ENCODE measurements at regions not wholly inside any gene's neighbourhood (a gene's known extent, or its start where the extent isn't known, plus 50 kb on each side); places are given as distances from the start of the nearest gene placed in this dataset.

DNA sequence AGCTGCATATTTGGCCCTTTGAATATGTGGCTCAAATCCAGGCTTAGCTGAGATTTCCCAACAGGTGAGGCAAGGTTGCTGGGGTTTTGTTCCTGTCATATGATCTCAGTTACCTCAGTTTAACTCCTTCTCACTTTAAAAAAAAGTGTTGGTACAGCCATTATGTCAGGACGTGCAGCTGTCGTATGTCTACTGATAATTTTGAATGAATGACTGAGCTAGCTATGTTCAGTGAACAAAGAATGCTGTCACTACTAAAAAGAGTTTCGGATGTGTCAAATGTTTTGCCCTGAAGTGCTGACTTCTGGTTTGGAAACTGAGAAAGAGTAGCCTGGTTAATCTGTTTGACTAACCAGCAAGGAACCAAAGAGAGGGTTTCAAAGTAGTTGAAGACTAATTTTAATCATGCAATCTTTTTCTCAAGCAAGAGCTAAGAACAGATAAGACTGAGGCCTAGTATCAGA lies 106.3 kb upstream of the NR3C1 start:
- H3K27me3 Mint-ChIP-seq (ENCODE audit: insufficient read depth, low read depth): no peaks in the 10 kb centered on the region
- Histone ChIP-seq H3K36me3 (no peaks in the 10 kb centered on the region), H3K4me2 (no peak overlapping the region), H3K79me2 (ENCODE audit: low read depth) (no peaks in the 10 kb centered on the region), H3K27me3 (no peaks in the 10 kb centered on the region), H2AFZ (replicated peaks) (no peak overlapping the region), H4K20me1 (ENCODE audit: low read depth) (no peaks in the 10 kb centered on the region), H3K4me3 (no peak overlapping the region), H3K4me1 (no peaks in the 10 kb centered on the region), H3K9me3 (ENCODE audit: low read depth) (no peaks in the 10 kb centered on the region), H3K27ac (no peak overlapping the region), H3K9ac (no peak overlapping the region), H3F3A (ENCODE audit: low read depth) (no peaks in the 10 kb centered on the region)
- no peak for DNase-seq (ENCODE audit: low spot score)
- TF ChIP-seq EZH2phosphoT487 (IDR thresholded peaks at IDR 0.05) (no peak), EZH2 (IDR thresholded peaks at IDR 0.05) (no peak)
- TF ChIP-seq, protein P1, sequence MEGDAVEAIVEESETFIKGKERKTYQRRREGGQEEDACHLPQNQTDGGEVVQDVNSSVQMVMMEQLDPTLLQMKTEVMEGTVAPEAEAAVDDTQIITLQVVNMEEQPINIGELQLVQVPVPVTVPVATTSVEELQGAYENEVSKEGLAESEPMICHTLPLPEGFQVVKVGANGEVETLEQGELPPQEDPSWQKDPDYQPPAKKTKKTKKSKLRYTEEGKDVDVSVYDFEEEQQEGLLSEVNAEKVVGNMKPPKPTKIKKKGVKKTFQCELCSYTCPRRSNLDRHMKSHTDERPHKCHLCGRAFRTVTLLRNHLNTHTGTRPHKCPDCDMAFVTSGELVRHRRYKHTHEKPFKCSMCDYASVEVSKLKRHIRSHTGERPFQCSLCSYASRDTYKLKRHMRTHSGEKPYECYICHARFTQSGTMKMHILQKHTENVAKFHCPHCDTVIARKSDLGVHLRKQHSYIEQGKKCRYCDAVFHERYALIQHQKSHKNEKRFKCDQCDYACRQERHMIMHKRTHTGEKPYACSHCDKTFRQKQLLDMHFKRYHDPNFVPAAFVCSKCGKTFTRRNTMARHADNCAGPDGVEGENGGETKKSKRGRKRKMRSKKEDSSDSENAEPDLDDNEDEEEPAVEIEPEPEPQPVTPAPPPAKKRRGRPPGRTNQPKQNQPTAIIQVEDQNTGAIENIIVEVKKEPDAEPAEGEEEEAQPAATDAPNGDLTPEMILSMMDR (IDR thresholded peaks at IDR 0.05): no peak
- no peak overlapping the region for H3K27ac Mint-ChIP-seq
- no peaks in the 10 kb centered on the region for H3K9me3 Mint-ChIP-seq
- H3K4me1 Mint-ChIP-seq: no peaks in the 10 kb centered on the region
- no peaks in the 10 kb centered on the region for H3K36me3 Mint-ChIP-seq
- H3K4me3 Mint-ChIP-seq: no peak overlapping the region

DNA sequence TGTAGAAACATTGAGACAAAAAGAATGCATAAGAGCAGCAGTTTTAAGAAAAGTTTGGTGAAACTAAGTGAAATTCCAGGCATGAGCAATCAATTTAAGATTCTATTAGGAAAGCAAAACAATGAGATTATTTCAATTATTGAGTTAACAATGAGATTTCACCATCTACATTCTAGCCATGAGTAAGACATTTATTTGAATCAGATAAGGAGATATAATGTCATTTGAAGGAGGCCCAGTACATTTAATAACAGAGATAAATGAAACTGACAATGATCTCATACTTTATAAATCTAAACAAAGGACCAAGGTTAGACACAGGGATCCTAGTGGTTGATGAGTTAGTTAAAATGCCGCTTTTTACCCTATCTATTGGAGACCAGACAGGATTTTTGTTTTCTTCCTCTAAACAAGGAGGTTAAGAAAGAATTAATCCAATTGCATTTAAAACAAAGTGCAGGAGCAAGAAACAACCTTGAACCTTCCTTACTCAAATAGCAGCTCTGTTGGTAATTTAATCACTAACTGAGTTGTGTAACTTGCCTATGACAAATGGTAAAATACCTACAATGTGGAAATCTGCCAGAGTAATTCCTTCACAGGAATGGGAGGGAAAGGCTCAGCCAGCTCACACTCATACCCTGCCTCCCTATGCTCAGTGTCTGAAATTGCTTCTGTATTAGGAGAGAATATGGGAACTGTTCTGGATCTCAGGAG lies 103.5 kb upstream of the NR3C1 start:
- peak overlapping the region; percentile 28 for H2AFZ ChIP-seq (replicated peaks)
- no peak overlapping the region for H3K9ac ChIP-seq
- no peak overlapping the region for H3K4me3 ChIP-seq
- no peaks in the 10 kb centered on the region for H3K4me1 ChIP-seq
- no peak overlapping the region for H3K4me3 Mint-ChIP-seq
- H3K9me3 Mint-ChIP-seq: no peaks in the 10 kb centered on the region
- no peak for DNase-seq (ENCODE audit: low spot score)
- no peaks in the 10 kb centered on the region for H3K27me3 ChIP-seq
- no peak overlapping the region for H3K4me2 ChIP-seq
- no peak overlapping the region for H3K27ac Mint-ChIP-seq
- H4K20me1 ChIP-seq (ENCODE audit: low read depth): no peaks in the 10 kb centered on the region
- H3K27me3 Mint-ChIP-seq (ENCODE audit: insufficient read depth, low read depth): no peaks in the 10 kb centered on the region
- no peaks in the 10 kb centered on the region for H3K9me3 ChIP-seq (ENCODE audit: low read depth)
- H3K36me3 ChIP-seq: no peaks in the 10 kb centered on the region
- no peaks in the 10 kb centered on the region for H3K4me1 Mint-ChIP-seq
- H3F3A ChIP-seq (ENCODE audit: low read depth): no peaks in the 10 kb centered on the region
- H3K79me2 ChIP-seq (ENCODE audit: low read depth): no peaks in the 10 kb centered on the region
- H3K36me3 Mint-ChIP-seq: no peaks in the 10 kb centered on the region
- no peak overlapping the region for H3K27ac ChIP-seq
- TF ChIP-seq EZH2phosphoT487 (IDR thresholded peaks at IDR 0.05): no peak
- TF ChIP-seq, protein P1 (IDR thresholded peaks at IDR 0.05): no peak
- TF ChIP-seq EZH2 (IDR thresholded peaks at IDR 0.05): no peak

DNA sequence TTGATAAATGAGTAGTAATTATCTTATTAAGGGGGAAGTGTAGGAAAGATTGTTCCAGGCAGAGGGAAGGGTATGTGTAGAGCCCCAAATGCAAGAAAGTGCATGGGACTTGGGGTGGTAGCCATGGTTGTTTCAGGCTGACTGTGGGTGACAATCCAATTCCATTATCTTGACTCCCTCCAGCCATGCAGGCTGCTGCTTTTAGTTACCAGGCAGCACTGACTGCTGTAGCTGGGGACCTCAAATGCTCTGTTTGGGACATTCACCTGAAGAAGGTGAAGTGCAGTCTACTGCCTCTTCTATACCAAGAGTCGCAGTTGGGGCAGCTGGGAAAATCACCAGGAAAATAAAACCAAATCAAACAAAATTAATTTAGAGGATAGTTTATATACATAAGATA lies 102.4 kb upstream of the NR3C1 start:
- Mint-ChIP-seq H3K27ac (no peak overlapping the region), H3K27me3 (ENCODE audit: insufficient read depth, low read depth) (no peaks in the 10 kb centered on the region), H3K4me1 (peaks cover 6% of the 10 kb centered on the region), H3K4me3 (no peak overlapping the region), H3K9me3 (no peaks in the 10 kb centered on the region), H3K36me3 (no peaks in the 10 kb centered on the region)
- Histone ChIP-seq H3K79me2 (ENCODE audit: low read depth) (no peaks in the 10 kb centered on the region), H3K9me3 (ENCODE audit: low read depth) (no peaks in the 10 kb centered on the region), H4K20me1 (ENCODE audit: low read depth) (no peaks in the 10 kb centered on the region), H3K4me2 (no peak overlapping the region), H3F3A (ENCODE audit: low read depth) (no peaks in the 10 kb centered on the region), H3K9ac (no peak overlapping the region), H3K27me3 (no peaks in the 10 kb centered on the region), H3K4me3 (no peak overlapping the region), H3K4me1 (no peaks in the 10 kb centered on the region), H2AFZ (replicated peaks) (no peak overlapping the region), H3K36me3 (no peaks in the 10 kb centered on the region), H3K27ac (no peak overlapping the region)
- TF ChIP-seq, protein P1 (IDR thresholded peaks at IDR 0.05): no peak
- TF ChIP-seq EZH2 (IDR thresholded peaks at IDR 0.05) (no peak), EZH2phosphoT487 (IDR thresholded peaks at IDR 0.05) (no peak)
- DNase-seq (ENCODE audit: low spot score): no peak
